ENCODE measurements at regions not wholly inside any gene's neighbourhood (a gene's known extent, or its start where the extent isn't known, plus 50 kb on each side); places are given as distances from the start of the nearest gene placed in this dataset.

- Histone ChIP-seq H2AFZ (no peak overlapping the region), H3K9ac (no peak overlapping the region), H3K36me3 (ENCODE audit: low read depth) (no peaks in the 10 kb centered on the region), H3K9me3 (ENCODE audit: low read depth) (no peaks in the 10 kb centered on the region), H3F3A (ENCODE audit: insufficient read depth) (peaks cover 11% of the 10 kb centered on the region), H4K20me1 (ENCODE audit: insufficient read depth) (no peaks in the 10 kb centered on the region), H3K4me2 (ENCODE audit: unreplicated experiment) (peak overlapping the region; percentile 25), H3K4me3 (no peak overlapping the region), H3K79me2 (ENCODE audit: insufficient read depth) (no peaks in the 10 kb centered on the region), H3K9me2 (ENCODE audit: insufficient read depth) (no peaks in the 10 kb centered on the region), H3K4me1 (ENCODE audit: insufficient read depth) (peaks cover 30% of the 10 kb centered on the region), H3K27ac (no peak overlapping the region), H3K27me3 (replicated peaks; ENCODE audit: insufficient read depth) (no peaks in the 10 kb centered on the region)
- DNase-seq, result no peak
- in situ Hi-C loops (cut with MboI), result no loop called here
- TF ChIP-seq EZH2 (IDR thresholded peaks at IDR 0.05; ENCODE audit: insufficient read depth, poor library complexity, severe bottlenecking), result no peak
- TF ChIP-seq EZH2phosphoT487 (IDR thresholded peaks at IDR 0.05; ENCODE audit: insufficient read depth, low read depth), result no peak
- 85 to 93% methylated on average over 1 of the region's 1 CpG for WGBS, 2 experiments (ENCODE audit: low coverage in 1 of 2, low lambda C conversion rate in 2 of 2, missing lambda C conversion rate in 2 of 2)
Observed at GRCh38 chr4:137955595-137955994, 286.6 kb downstream of the SLC7A11 start.

DNA sequence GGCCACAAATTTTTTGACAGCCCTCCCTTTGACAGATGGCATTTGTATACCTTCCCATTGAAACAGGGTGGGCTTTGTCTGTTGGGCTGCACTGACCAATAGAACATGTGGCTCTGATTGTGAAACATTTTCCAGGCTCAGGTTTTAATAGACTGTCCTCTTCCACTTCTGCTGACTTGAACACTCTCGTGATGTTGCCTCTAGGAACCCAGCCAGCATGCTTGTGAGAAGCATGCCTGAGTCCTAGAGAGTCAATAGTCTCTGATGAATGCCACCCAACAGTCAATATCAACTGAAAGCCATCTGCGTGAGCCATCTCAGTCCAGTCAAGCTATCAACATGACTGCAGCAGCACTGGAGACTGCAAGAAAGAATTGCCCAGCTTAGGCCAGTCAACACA lies 290.0 kb downstream of the SLC7A11 start:
- Histone ChIP-seq H3K36me3 (ENCODE audit: low read depth) (no peaks in the 10 kb centered on the region; the same call in 1 of the 2 replicates), H4K20me1 (ENCODE audit: insufficient read depth) (no peaks in the 10 kb centered on the region), H3K27ac (no peak overlapping the region), H3K27me3 (replicated peaks; ENCODE audit: insufficient read depth) (no peaks in the 10 kb centered on the region), H3K4me3 (no peak overlapping the region), H3K4me2 (ENCODE audit: unreplicated experiment) (no peak overlapping the region), H2AFZ (no peak overlapping the region), H3K9ac (no peak overlapping the region), H3K9me2 (ENCODE audit: insufficient read depth) (no peaks in the 10 kb centered on the region), H3K4me1 (ENCODE audit: insufficient read depth) (peaks cover 16% of the 10 kb centered on the region), H3F3A (ENCODE audit: insufficient read depth) (peaks cover 9% of the 10 kb centered on the region; the same call in 1 of the 2 replicates), H3K79me2 (ENCODE audit: insufficient read depth) (no peaks in the 10 kb centered on the region), H3K9me3 (ENCODE audit: low read depth) (peaks cover 3% of the 10 kb centered on the region)
- in situ Hi-C loops (cut with MboI), result no loop called here
- TF ChIP-seq EZH2 (IDR thresholded peaks at IDR 0.05; ENCODE audit: insufficient read depth, poor library complexity, severe bottlenecking) (no peak), EZH2phosphoT487 (IDR thresholded peaks at IDR 0.05; ENCODE audit: insufficient read depth, low read depth) (no peak)
- DNase-seq, result no peak
- 74 to 82% methylated on average over 2 of the region's 2 CpGs for WGBS, 2 experiments (ENCODE audit: low coverage in 1 of 2, low lambda C conversion rate in 2 of 2, missing lambda C conversion rate in 2 of 2)

- H3K27ac ChIP-seq, result no peak overlapping the region
- H3K9ac ChIP-seq, result no peak overlapping the region
- H3K4me1 ChIP-seq (ENCODE audit: insufficient read depth), result peaks cover 8% of the 10 kb centered on the region; the same call in 1 of the 2 replicates
- TF ChIP-seq EZH2 (IDR thresholded peaks at IDR 0.05; ENCODE audit: insufficient read depth, poor library complexity, severe bottlenecking), result no peak
- TF ChIP-seq EZH2phosphoT487 (IDR thresholded peaks at IDR 0.05; ENCODE audit: insufficient read depth, low read depth), result no peak
- H3K27me3 ChIP-seq (replicated peaks; ENCODE audit: insufficient read depth), result no peaks in the 10 kb centered on the region
- H2AFZ ChIP-seq, result no peak overlapping the region
- in situ Hi-C loops (cut with MboI), result no loop called here
- H3F3A ChIP-seq (ENCODE audit: insufficient read depth), result peaks cover 15% of the 10 kb centered on the region
- no peaks in the 10 kb centered on the region for H4K20me1 ChIP-seq (ENCODE audit: insufficient read depth)
- no peaks in the 10 kb centered on the region for H3K79me2 ChIP-seq (ENCODE audit: insufficient read depth)
- H3K4me3 ChIP-seq, result no peak overlapping the region
- no peak overlapping the region for H3K4me2 ChIP-seq (ENCODE audit: unreplicated experiment)
- 97% methylated on average over 3 of the region's 3 CpGs for WGBS, 2 experiments (ENCODE audit: low coverage in 1 of 2, low lambda C conversion rate in 2 of 2, missing lambda C conversion rate in 2 of 2)
- no peak for DNase-seq
- H3K36me3 ChIP-seq (ENCODE audit: low read depth), result no peaks in the 10 kb centered on the region; the same call in 1 of the 2 replicates
- peaks cover 3% of the 10 kb centered on the region for H3K9me3 ChIP-seq (ENCODE audit: low read depth)
- H3K9me2 ChIP-seq (ENCODE audit: insufficient read depth), result no peaks in the 10 kb centered on the region
Observed at GRCh38 chr4:137950286-137950685, 291.9 kb downstream of the SLC7A11 start.

- H4K20me1 ChIP-seq (ENCODE audit: insufficient read depth), result no peaks in the 10 kb centered on the region
- H3K4me2 ChIP-seq (ENCODE audit: unreplicated experiment), result no peak overlapping the region
- no peaks in the 10 kb centered on the region; the same call in 1 of the 2 replicates for H3K36me3 ChIP-seq (ENCODE audit: low read depth)
- no peaks in the 10 kb centered on the region for H3K9me2 ChIP-seq (ENCODE audit: insufficient read depth)
- H3F3A ChIP-seq (ENCODE audit: insufficient read depth), result peaks cover 15% of the 10 kb centered on the region
- no peak overlapping the region for H3K9ac ChIP-seq
- no peak overlapping the region for H3K4me3 ChIP-seq
- DNase-seq, result peak; percentile 26
- no peak overlapping the region for H2AFZ ChIP-seq
- peaks cover 3% of the 10 kb centered on the region for H3K9me3 ChIP-seq (ENCODE audit: low read depth)
- no peaks in the 10 kb centered on the region for H3K27me3 ChIP-seq (replicated peaks; ENCODE audit: insufficient read depth)
- in situ Hi-C loops (cut with MboI), result no loop called here
- peaks cover 8% of the 10 kb centered on the region; the same call in 1 of the 2 replicates for H3K4me1 ChIP-seq (ENCODE audit: insufficient read depth)
- no peaks in the 10 kb centered on the region for H3K79me2 ChIP-seq (ENCODE audit: insufficient read depth)
- TF ChIP-seq EZH2 (IDR thresholded peaks at IDR 0.05; ENCODE audit: insufficient read depth, poor library complexity, severe bottlenecking) (no peak), EZH2phosphoT487 (IDR thresholded peaks at IDR 0.05; ENCODE audit: insufficient read depth, low read depth) (no peak)
- H3K27ac ChIP-seq, result no peak overlapping the region
Observed at GRCh38 chr4:137949746-137950145, 292.4 kb downstream of the SLC7A11 start.

All from GM23248 (cell line).